GM12865 (cell line): ENCODE measurements at regions not wholly inside any gene's neighbourhood (a gene's known extent, or its start where the extent isn't known, plus 50 kb on each side); places are given as distances from the start of the nearest gene placed in this dataset.

ENCODE experiments used
- DNase-seq: peaks from one replicate; pipeline ENCODE4 v3.0.0; 2010; ENCODE audit warnings: low read depth
- H3K4me3 ChIP-seq: 2 replicates; pipeline ENCODE4 v1.5.1; 2011; ENCODE audit warnings: mild to moderate bottlenecking, low read depth, low read length, control low read depth
- CTCF ChIP-seq: IDR thresholded peaks from 2 replicates; pipeline ENCODE4 v1.5.1; 2011; ENCODE audit warnings: low read length, control low read depth, low read depth, inconsistent platforms; ENCODE audit not compliant: insufficient read depth; ENCODE audit errors: missing control alignments

GRCh38 chr21:35404247-35404646 is 355.1 kb upstream of the RUNX1 start:
- TF ChIP-seq CTCF: no peak
- DNase-seq: no peak
- no peak overlapping the region for H3K4me3 ChIP-seq

GRCh38 chr21:35402061-35402460 is 353.0 kb upstream of the RUNX1 start:
- no peak overlapping the region for H3K4me3 ChIP-seq
- DNase-seq: no peak
- TF ChIP-seq CTCF: no peak

GRCh38 chr21:35401476-35401875 is 352.4 kb upstream of the RUNX1 start:
- no peak overlapping the region for H3K4me3 ChIP-seq
- TF ChIP-seq CTCF: no peak
- no peak for DNase-seq

GRCh38 chr21:35400233-35400939 is 351.3 kb upstream of the RUNX1 start:
- DNase-seq: peak; percentile 68
- TF ChIP-seq CTCF: peak; percentile 37
- no peak overlapping the region for H3K4me3 ChIP-seq

GRCh38 chr21:35399706-35400105 is 350.6 kb upstream of the RUNX1 start:
- no peak for TF ChIP-seq CTCF
- H3K4me3 ChIP-seq: no peak overlapping the region
- no peak for DNase-seq

- DNase-seq: no peak
- TF ChIP-seq CTCF: no peak
Measured at GRCh38 chr21:35399002-35399530, 350.0 kb upstream of the RUNX1 start.

More at GRCh38 chr21:35399002-35399530, 350.0 kb upstream of the RUNX1 start:
- no peak overlapping the region for H3K4me3 ChIP-seq
